GM18861 (cell line): ENCODE measurements at regions not wholly inside any gene's neighbourhood (a gene's known extent, or its start where the extent isn't known, plus 50 kb on each side); places are given as distances from the start of the nearest gene placed in this dataset.

Experiments
- ATAC-seq: cut with Tn5 transposase; IDR thresholded peaks from one replicate; pipeline ENCODE4 v1.9.1; 2021; ENCODE audit not compliant: unreplicated experiment

DNA sequence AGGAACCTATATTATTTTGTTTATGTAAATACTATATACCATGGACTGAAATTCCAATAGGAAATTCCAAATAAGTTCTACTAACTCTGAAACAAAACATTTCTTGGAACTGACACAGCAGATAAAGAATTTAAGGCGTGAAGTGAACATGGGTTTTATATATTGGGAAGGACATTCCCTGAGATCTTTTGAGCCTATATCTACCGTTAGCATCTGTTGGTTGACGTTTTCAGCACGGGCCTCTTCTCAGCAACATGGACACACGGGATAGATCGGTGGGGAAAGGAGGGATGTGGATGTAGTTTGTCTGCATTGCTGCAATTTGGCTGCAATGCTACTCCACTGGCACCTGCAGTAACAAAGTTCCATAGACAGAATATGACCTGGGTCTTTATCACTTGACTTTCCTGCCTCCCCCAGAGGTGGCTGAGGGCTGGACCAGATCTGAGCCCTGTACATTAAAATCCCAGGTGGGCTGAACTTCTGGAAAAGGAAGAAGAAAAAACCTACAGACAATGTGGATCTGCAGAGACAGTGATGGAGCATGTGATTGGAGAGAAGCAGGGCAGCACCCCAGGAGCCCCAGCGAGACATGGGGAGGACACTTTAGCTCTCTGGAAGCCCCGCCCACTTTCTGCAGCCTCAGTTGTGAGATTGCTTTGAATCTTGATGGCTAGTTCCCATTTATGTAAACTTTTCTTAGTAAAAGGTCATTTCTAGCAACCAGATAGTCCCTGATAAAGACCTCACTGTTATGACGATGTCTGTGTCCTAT is 91.2 kb upstream of the CPEB4 start:
- no peak for ATAC-seq

DNA sequence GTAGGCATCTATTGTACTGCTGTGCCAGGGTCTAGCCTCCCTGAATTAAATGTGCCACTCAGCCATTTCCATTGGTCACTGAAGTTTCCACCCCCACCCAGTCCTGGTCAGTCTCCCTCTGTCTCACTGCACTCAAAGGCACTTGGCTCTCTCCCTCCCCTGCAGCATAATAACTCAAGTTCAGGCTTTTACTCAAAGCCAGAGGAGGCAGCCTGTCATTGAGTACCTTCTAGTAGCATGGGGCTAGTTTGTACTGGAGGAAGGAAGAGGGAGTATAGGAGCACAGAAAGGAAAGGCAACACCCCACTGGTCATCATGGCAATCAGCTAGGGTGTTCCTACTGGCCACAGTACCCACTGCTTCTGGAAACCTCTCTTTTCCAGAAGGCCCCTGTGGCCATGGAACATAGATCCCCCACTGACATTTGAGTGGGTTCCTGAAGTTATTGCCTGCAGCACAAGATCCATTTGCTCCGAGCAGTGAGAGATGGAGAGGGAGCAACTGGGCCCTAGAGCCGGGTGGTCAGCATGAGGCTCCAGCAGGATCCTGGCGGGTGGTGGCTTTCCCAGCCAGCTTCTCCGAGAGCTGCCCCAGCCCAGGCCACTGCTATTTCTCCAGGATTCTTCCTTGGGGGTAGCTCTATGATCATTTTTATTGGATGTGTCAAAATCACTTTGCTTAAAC is 89.9 kb upstream of the CPEB4 start:
- ATAC-seq, result no peak

DNA sequence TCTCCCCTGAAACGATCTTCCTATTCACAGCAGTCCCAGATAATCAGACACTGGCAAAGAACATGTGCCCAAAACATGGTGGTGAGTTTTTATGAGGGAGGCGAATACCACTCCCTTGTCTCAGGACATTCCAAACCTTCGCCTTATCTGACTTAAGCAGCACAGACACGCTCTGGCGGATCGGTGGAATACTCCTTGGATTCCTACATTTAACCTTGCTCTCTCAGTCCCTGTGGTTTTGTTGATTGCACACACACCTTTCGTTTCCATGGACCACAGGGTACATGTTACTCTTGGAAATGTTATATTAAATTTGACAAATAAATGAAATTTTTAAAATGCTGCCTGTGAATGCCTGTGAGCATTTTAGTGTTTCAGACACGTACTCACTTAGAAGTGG is 87.8 kb upstream of the CPEB4 start:
- ATAC-seq, result no peak

DNA sequence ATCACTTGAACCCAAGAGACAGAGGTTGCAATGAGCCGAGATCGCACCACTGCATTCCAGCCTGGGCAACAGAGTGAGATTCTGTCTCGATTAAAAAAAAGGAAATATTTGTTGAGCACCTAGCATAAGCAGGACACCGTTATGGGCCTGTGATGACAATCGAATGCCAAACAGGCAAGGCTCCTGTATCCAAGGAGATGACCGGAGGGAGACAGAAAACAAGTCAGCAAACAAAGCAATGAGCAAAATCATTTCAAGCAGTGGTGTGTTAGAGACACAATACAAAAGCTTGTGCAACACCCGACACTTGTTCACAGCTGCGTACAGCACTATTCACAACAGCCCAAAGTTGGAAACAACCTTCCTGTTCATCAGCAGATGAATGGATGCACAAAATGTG is 87.1 kb upstream of the CPEB4 start:
- ATAC-seq, result no peak

DNA sequence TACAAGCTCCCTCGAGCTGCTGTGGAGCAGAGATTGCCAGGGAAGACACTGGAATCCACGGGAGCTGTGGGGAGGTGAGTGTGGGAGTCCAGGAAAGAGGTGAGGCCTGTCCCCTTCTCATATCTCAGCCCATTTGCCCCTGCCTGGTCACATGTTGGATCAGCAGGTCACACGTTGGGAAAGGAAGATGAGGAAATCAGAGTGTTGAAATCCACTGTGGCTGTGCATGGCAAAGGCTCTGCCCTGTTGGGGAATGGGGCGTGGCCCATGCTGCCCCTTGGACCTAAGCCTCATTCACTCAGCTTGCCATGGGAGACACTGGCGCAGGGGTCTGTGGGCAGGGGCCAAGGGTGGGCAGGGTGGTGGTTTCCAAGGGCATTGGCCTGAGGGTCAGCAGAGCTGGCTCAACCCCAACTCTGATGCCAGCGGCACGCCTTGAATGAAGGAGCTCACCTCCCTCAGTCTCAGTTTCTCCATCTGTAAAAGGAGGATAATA is 85.4 kb upstream of the CPEB4 start:
- no peak for ATAC-seq

DNA sequence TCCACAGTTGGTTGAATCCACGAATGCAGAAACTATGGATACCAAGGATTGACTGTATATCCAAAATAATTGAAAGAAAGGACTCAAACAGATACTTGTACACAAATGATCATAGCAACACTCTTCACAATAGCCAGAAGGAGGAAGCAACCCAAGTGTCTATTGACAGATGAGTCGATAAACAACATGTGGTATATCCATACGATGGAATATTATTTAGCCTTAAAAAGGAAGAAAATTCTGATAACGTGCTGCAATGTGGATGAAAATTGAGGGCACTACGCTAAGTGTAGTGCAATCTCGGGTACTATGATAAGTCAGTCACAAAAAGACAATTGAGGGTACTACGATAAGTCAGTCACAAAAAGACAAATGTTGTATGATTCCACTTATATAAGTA is 83.6 kb upstream of the CPEB4 start:
- no peak for ATAC-seq

DNA sequence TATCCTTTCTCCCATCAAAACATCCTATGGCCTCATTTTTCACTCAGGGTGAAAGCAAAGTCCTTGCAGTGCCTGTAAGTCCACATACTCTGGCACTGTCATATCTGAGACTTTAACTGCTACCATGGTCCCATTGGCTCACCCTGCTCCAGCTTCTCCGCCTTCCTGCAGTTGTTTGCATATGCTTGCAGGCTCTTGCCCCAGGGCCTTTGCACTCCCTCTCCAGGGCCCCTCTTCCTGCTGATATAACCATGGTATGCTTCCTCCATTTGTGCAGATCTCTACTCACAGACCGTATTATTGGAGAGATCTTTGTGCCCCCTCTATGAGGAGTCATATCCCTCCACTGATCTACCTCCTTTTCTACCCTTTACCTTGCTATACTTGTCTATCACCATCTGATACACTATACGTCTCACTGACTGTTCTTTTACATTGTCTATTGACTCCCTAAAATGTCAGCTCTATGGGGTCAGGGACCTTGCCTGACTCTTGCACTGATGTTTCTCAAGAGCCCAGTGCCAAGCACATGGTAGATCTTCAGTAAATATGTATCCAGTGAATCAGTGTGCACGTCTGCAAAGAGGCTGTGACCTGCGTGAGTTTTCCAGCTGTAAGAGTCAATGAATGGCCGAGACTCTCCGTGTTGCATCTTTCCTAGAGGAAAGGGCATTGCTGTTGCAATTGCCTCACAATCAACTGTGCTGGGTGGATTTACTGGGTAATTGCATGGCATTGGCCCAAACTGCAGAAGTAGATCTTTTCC is 81.7 kb upstream of the CPEB4 start:
- ATAC-seq, result no peak

DNA sequence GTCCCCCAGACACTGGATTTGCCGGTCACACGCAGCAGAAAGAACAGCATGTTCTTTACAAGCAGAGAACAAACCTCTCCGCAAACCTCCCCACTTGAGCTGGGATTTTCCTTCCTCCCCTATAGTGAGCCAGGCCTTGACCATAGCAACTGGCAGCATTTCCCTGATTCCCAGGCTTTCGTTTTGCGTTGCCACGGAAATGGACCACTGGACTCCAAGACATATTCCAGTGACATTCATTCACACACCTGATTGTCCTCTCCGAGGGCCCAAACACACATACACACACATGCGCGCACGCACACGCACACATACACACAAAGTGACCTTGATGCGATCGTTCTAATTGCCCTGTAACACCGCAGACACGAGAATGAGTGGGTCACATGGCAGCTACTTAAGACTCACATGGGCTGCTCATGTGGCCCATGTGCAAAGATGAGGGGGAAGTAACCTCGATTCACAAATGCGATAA is 80.9 kb upstream of the CPEB4 start:
- no peak for ATAC-seq

DNA sequence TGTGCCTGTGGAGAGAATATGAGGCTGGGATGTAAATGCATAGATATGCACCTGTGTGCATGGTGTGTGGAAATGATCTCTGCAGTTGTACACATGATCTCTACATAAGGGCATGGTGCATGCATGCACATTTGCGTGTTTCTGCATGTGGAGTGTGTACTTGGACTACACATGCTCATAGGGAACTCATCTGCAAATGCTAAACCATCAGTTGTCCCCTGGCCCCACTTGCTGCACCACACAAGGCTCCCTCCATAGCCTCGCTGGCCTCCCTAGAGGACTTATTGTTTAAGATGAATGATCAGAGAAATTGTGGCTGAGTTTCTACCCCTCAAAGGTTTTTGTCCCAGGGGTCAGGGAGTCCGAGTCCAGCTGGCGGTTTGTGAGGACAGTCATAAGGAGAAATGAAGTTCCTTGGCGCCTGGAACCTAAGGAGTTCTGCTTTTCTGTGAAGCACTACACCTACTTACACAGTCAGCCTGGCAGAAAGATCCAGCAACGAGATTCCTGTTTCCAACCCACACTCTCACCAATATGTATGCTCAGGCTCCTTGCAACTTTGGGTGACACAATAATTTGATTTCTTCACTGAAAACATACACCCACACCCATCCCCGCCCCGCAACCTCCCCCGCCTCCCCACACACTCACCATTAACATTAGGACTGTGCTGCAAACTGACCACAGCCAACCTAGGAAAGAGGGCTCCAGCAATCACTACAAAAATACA is 79.9 kb upstream of the CPEB4 start:
- no peak for ATAC-seq

DNA sequence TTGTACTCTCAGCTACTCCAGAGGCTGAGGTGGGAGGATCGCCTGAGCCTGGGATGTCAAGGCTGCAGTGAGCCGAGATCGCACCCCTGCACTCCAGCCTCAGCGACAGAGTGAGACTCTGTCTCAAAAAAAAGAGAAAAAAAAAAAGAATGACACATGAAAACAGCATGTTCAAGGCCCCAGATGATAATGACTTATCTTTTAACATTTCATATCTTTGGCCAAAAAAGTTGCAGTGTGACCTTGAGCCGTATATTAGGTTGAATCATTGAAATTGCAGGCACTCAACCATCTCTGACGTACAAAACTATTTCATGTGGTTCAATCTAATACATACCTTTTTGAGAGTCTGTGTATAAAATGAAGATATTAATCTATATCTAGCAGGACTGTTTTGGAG is 79.1 kb upstream of the CPEB4 start:
- no peak for ATAC-seq

DNA sequence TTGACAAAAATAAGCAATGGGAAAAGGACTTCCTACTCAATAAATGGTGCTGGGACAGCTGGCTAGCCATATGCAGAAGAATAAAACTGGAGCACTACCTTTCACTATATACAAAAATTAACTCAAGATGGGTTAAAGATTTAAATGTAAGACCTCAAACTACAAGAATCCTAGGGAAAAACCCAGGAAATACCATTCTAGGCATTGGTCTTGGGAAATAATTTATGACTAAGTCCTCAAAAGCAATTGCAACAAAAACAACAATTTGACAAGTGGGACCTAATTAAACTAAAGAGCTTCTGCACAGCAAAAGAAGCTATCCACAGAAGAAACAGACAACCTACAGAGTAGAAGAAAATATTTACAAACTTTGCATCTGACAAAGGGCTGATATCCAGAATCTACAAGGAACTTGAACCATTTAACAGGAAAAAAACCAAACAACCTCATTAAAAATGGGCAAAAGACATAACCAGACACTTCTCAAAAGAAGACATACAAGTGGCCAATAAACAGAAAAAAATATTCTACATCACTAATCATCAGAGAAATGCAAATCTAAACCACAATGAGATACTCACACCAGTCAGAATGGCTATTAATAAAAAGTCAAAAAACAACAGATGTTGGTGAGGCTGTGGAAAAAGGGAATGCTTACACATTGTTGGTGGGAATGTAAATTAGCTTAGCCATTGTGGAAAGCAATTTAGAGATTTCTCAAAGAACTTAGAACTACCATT is 75.2 kb upstream of the CPEB4 start:
- no peak for ATAC-seq

DNA sequence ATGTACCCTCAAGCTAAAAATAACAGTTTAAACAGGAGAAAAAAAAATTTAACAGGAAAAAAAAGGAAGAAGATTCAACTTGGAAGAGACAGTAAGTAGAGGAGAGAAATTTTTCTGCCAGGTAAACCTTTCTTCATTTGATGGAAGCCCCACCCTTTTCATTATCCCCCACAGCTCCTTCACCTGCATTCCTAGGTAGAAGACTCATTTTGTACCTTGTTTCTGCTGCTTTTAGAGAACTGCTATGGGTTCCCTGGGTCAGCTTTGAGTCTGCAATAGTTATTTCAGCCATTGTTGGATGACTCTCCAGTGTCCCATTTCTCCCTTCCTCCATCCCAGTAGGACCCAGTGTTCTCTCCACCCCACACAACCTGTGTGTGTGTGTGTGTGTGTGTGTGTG is 74.1 kb upstream of the CPEB4 start:
- no peak for ATAC-seq

DNA sequence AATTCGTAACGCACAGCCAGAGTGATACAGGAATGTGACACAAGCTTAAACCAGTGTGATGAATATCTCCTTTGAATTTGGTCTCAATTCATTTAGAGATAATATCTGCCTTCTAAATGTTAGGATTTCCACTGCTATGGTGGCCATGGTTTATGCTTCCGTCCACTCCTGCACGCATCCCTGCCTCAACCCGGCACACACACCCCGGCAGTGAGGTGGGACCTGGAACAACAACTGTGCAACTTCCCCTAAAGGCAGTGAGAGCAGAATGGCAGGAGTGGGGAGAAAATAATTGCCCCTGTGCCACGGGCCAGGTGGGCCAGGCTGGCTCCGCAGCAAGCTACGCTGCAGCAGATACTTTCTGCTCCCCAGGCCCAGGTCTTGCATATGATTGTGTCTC is 72.6 kb upstream of the CPEB4 start:
- no peak for ATAC-seq

DNA sequence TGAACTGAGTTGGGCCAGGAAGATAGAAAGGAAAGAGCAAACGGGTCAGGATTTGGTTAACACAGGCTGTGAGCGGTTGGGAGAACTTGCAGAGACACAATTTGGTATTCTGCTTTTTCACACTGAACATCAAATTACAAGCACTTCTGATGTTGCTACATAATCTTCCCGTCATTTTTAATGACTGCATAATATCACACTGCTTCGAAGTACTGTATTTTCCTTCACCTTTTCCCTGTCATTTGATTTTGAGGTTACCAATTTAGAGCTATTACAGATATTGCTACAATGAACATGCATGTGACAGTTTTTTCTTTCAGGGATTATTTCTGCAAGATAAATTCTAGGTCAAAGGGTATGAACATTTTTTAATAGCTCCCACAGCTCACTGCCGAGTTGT is 71.4 kb upstream of the CPEB4 start:
- ATAC-seq, result no peak

DNA sequence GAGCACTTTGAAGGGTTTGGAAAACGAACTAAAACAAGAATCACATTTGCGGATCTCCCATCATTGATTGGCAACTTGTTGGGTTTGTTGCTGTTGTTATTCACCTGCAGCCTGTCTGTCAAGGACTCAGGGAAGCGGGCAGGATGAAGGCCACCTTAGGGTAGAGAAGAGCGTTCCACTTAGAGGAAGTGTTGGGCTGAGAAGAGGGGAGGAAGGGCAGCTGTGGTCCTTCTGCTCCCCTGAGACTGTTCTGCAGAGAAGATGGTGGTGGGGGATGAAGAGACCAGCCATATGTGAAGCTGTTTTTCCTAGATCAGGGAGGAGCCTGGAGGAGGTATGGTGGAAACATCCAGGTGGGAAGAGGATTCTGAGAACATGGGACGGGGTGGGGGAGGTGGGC is 70.6 kb upstream of the CPEB4 start:
- ATAC-seq, result no peak

DNA sequence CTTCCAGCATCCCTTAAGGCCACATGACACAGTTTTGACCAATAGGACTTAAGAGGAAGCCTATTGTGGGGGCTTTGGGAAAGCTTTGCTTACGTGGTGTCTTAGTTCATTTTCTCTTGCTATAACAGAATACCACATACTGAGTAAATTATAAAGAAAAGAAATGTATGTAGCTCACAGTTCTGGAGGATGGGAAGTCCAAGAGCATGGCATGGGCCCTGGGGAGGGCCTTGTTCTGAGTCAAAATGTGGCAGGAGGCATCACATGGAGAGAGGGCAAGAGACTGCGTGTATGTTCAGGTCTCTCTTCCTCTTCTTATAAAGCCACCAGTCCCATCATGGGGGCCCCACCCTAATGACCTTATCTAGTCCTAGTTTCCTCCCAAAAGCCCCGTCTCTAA is 68.6 kb upstream of the CPEB4 start:
- no peak for ATAC-seq

DNA sequence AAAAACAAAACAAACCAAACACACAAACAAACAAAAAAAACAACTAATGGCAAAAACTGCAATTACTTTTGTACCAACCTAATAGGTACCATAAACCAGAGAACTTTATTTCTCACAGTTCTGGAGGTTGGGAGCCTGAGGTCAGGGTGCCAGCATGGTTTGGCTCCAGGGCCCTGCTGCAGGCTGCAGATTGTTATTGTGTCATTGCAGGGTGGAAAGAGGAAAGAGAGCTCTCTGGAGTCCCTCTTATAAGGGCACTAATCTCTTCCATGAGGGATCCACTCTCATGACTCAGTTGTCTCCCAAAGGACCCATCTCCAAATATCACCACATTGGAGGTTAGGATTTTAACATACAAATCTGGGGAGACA is 64.9 kb upstream of the CPEB4 start:
- no peak for ATAC-seq

DNA sequence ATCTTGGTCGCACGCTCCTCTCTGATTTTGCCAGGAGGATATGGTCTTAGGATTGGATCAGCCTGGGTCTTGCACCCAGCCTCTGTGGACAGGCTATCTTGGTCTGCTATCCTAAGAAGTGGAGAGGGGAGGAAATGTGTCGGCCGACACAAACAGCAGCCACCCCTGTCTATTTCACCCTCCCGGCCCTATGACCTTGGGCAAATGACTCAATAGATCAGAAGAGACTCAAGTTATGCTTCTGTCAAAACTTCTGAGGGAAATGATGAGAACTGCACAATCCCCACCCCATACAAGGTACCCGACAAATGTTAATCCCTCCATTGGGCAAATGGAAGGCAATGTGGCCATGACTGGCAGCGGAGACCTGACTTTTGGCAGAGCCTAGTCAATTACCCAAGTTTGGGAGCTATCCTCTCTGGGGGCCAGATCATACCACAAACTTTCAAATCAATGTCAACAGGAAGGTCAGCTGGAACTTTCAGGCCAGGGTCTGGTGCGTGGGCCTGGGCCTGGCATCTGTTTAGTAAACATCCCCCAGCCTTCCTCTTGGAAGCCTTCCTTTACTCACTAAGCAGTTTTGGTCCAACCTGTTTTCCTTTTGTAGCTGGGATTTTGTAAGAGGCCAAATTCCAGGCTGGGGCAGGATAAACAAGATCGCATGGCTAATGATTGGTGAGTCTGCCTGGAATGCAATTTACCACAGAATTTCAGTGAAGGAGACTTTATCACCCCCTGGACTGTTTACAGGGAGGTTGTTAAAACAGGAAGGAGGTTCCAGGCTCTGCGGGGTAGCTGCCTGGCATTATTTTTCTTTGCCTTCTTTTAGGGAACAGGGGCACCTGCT is 64.2 kb upstream of the CPEB4 start:
- no peak for ATAC-seq

DNA sequence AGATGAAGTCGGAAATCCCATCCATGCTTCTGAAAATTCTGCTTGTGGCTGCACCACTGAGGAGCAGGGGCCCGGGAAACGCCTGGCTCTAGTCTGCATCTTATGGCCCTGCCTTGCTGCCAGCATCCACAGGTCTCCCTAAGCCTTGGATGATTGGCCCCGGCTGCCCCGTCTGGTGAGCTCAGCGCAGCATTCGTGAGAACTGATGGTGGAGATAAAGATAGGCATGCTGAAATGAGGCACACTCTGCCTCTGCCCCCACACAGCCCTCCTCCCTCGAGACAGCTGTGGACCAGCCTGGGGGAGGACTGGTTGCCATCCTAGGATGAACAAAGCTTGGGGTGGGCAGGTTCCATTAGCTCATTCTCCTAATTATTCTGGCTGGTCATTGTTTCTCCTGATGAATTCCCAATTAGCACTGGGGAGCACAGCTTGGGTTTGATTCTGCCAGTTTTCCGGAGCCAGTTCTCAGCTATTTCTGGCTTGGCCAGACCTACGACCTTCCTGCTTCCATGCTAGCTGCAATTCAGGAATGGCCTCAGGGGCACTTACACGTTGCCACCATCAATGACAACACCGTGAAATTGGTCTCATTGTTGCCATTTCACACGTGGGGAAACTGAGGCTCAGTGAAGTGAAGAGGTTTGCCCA is 62.8 kb upstream of the CPEB4 start:
- ATAC-seq, result no peak
